NAMALWA (cell line): ENCODE measurements at regions not wholly inside any gene's neighbourhood (a gene's known extent, or its start where the extent isn't known, plus 50 kb on each side); places are given as distances from the start of the nearest gene placed in this dataset.

Experiments used
- DNase-seq: peaks from one replicate; pipeline ENCODE4 v3.0.0-alpha.2; 2015; ENCODE audit warnings: low spot score

DNA sequence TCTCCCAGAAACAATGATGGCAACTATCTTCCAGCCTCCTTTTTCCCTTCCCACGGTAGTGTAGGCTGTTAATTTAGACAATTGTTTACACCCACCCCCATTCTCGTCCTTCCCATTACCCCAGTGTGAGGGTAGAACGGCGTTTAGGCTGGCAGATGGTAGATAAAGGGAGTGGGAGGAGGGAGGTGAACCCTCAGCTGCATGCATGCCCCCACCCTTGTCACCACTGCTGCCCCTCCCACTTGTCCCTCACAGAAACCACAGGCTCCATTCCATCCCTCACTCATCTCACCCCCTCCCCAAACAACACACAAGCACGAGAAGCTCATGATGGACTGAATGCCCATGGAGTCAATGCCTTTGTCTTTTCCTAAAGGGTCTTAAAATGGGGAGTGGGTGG lies 107.9 kb upstream of the PARD3B start:
- DNase-seq: no peak

GRCh38 chr2:204437815-204438756 lies 107.2 kb upstream of the PARD3B start:
- no peak for DNase-seq

GRCh38 chr2:204441316-204441715 lies 104.0 kb upstream of the PARD3B start:
- no peak for DNase-seq

GRCh38 chr2:204445149-204445548 lies 100.1 kb upstream of the PARD3B start:
- no peak for DNase-seq

DNA sequence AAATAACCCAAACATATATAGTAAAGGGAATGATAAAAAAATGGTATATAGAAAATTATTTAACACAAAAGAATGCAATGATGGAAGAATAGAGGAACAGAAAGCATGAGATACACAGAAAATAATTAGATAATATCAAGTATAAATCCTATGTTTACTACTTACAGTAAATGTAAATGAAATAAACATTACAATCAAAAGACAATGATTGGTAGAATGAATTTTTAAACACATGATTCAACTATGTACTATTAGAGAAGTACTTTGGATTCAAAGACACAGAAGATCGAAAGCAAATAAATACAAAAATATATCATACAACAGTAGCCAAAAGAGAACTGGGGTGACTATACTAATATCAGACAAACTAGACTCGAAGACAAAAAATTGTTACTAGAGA lies 97.6 kb upstream of the PARD3B start:
- DNase-seq: no peak

DNA sequence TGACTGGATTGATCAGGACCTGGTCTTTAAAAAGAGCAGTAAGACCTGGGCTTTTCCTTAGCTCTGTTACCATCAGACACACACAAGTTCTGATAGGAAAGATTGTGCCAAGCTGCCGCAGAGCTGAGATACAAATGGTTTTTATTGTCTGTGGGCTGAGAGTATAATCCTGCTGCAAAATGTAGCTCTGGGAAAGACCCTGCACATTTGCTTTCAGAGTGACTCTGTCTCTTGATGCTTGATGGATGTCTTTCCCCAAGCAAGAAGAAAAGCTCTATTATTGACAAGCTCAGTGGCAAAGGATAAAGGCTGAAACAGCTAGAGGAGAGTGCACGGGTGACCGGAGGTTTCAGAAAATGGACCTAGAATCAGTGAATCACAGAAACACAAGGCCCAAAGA lies 95.3 kb upstream of the PARD3B start:
- DNase-seq: no peak

DNA sequence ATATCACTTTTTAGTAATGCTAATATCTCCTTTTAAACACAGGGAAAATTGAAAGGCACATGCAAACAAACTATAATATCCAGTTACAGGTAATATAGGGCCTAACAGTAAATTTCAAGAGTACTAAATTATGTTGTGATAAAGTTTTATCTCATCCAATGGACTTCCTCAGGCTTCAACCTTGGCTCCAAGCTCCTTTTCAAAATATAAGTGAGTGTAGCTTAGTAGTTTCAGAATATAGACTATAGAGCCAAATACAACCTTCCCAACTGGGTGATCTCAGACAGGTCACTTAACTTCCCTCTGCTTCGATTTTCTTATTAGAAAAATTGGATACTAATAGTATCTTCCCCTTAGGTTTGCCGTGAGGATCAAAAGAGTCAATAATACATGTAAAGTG lies 93.5 kb upstream of the PARD3B start:
- DNase-seq: no peak

GRCh38 chr2:204452464-204453023 lies 92.7 kb upstream of the PARD3B start:
- DNase-seq: no peak

DNA sequence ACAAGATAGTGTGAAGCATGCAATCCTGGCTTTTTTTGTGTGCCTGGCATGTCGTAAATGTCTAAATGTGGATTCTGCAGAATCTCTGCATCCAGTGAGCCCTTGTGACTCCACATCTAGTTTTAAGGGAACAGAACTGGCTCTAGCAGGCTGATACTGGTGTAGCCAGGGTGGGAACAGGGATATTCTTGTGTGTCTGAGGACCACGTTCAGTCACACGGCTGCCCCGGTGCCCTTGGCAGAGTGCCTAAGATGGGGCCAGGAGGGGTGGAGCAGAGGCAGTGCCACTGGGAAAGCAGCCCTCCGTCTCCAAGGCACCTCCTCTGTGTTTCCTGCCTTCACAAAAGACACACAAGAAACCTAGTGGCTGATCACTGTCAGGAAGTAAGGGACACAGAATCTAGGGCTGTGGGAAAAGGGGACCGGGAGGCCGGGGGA lies 91.5 kb upstream of the PARD3B start:
- no peak for DNase-seq

DNA sequence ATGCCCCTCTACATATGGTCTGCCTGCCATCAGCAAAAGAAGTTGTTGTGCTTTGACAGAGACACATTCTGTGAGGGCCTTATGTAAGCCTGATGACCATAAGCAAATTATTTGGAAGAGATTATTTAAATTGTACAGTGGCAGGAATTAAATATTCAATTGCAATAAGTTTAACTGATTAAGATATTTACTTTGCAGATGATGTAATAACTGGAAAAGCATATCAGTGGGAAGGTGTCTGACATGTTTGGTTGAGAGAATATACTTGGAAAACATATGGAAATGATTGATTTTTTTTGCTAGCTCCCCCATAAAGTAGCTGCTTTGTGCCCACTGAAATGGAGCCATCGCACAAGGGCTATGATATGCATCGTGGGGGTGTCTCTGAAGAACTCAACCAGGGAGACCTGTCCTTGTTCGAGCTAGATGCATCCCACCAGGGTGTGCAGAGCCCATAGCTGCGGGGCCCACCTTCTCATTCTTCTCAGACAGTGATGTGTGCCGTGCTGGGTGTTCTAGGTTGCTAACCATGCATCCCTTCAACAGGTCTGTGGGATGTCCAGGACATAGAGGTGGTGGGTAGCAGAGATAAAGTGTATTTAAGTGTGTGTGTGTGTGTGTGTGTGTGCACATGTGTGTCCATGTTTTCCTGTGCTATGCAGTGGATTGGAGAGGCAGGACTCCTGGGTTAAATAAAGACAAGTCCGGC lies 90.4 kb upstream of the PARD3B start:
- no peak for DNase-seq

- no peak for DNase-seq
These were observed 76.4 kb upstream of the PARD3B start for GRCh38 chr2:204468746-204469429.

DNA sequence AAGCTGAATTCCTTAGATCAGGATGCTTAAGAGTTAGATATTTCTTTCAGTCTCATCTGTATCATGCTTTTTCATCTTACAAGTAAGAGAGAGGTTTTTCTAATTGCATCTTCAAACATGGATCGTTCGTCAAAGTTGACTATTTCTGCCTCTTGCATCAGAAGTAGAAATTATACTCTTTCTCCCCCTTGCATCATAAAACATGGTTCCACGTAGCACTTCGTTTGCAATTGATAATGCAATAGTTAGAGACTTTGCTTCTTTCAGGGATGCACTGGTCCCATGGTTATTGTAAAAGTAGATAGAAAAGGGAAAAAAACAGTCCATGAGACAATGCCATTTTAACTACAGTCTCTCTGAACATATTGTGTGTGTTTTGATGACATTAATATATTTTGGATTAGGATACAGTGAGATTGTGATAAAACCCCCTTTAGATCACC lies 75.1 kb upstream of the PARD3B start:
- no peak for DNase-seq

DNA sequence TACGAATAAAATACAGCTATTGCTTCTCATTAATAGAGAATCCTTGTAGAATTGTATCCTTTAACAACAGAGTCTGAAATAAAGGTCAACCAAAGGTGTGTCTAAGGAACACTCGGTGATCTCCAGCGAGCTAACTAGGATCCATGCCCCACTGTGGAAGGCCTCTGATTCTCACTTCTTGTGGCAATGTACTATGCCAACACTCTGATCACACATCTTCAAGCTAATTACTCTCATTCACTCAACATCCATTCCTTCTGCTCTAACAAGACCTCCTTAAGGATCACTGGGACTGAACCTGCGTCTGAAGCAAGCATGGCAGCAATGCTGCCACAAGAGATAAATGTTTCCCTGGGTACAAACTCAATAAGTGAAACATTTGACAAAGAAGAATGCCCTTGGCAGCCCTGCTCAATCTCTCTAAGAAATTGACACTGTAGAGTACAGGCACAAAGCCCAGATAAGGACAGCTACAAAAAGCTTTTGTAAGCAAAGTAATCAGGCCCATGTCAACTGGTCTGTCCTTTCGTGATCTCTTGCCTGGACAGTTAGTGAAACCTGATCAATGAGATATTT lies 74.6 kb upstream of the PARD3B start:
- DNase-seq: no peak

- no peak for DNase-seq
These were observed 72.9 kb upstream of the PARD3B start for GRCh38 chr2:204472375-204472774.

- no peak for DNase-seq
These were observed 72.1 kb upstream of the PARD3B start for GRCh38 chr2:204473224-204473623.

- DNase-seq: no peak
These were observed 69.9 kb upstream of the PARD3B start for GRCh38 chr2:204475399-204475798.

GRCh38 chr2:204477358-204477950 lies 67.8 kb upstream of the PARD3B start:
- DNase-seq: no peak

DNA sequence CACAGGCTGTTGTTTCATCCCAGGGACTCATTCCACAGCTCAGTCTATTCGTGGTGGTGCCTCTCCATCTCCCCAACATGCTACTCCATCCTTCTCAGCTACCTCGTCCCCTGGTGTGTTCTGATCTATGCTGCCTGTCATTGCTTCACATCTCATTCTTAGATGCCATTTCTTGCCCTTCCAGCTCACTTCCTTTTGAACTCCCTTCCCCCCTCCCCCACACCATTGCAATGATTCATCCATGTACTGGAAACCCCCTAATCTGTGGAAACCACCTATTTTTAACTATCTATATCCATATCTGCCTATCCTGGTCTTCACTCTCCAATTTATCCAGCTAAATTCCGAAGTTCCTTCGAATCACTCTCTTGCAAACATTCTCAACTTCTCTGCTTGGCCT lies 65.7 kb upstream of the PARD3B start:
- DNase-seq: no peak

DNA sequence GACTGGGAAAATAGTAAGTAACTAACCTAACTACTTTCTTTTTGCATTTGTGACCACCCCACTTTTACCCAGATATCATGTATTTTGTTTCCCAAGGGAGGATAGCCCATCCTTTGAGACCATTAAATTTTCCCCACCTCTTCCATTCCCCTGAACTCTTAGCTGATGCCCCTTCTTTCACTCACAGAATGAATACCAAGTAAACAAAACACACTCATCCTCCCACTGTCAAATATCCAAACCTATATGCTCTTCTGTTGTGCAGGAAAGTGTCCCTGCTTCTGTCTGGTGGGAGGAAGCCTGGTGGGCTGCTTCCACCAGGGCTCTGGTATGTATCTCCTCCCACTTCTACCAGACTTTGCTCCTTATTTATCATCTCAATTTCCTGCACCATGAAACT lies 64.6 kb upstream of the PARD3B start:
- no peak for DNase-seq

GRCh38 chr2:204483608-204484081 lies 61.6 kb upstream of the PARD3B start:
- no peak for DNase-seq

DNA sequence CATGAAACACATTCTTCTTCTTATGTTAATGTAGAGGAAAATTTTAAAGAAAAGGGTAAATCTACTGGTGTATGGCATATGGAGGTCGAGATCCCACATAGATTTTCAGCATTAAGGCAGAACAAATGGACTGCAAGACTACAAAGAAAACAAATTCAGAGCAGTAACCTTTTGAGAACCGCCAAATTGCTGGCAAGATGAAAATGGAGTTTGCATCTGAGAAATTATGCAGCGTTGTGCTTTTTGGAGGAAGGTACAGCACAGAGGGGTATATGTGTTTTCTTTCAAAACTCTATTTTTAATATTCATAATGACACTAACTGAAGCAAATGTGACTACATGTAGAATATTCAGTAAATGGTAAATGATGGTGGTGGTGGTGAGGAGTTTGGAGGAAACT lies 59.0 kb upstream of the PARD3B start:
- DNase-seq: no peak
